ENCODE measurements at regions not wholly inside any gene's neighbourhood (a gene's known extent, or its start where the extent isn't known, plus 50 kb on each side); places are given as distances from the start of the nearest gene placed in this dataset.
A peak's percentile ranks its signal among the peaks of the same experiment; 100 is the strongest.

DNA sequence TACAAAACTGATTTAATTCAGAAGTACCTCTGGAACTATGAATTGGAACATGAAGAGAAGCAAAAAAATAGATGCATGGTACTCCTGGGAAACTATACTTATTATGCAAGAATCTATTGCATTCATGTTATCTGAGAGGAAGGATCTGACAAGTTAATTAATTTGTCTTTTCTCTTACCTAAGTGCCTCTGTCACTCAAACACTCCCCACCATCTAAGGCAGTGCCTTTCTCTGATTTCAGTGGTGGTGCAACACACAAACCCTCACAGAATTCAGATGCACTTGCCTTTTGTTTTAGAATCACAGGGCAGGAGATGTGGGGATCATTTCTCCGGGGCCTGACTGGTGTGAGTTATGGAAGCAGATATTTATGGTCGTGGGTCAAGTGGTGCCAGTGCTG, 52.5 kb upstream of the C9orf72 start:
- DNase-seq: no peak

DNA sequence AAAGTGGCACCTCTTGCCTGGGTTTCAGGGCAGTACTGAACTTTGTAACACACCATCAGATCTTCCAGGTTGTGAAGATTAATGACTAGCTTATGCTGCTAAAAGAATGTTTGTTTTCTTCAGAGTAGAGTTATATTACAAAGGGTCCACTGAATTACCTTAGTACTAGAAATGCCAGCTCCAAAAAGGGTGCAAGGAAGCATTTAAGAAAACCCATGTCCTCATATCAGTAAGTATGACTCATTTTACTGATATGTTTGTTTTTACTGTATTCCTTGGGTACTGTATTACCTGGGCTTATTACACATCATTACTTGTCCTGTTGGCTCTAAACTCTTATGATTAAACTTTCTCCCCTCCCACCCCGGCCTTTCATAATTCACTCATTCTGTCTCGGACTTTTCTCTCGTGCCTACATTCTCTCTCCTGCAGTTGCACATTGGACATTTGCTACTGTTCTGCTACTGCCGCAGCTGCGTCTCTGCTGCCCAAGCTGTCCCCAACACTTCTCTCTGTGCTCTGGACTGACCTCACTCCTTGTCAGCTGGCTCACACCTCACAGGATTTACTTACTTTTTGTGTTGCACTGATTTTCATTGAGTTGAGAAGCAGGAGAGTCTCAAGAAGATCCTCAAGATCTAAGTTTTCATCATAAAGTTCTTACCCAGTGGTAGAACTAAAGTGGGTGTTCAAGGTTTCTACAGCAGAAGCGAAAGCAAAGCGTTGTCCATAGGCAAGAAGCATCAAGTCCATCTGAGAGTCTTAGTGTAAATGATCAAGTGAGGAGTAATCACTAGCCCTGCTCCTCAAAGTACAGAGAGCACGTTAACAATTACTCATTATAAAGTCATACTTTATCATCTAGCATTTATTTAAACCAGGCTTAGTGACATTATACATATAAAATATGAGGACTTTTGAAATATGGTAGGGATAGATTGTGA, 53.2 kb upstream of the C9orf72 start:
- DNase-seq: no peak

DNA sequence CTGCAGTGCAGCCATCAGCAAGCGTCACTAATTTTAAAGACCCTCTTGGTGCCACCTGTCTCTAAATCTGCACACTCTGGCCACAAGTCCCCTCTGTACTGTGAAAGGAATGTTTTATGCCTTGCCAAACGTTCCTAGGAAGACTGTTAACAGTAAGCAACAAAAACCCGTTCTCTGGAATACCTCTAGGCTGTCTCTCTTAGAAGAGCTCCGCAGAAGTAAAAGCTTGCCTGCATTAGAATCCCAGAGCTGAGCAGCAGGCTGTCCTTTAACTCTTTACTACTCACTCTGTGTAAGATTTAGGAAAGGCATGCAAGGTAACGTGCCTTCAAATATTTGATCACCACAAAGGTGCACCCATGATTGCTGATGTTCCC, 53.9 kb upstream of the C9orf72 start:
- DNase-seq: no peak

DNA sequence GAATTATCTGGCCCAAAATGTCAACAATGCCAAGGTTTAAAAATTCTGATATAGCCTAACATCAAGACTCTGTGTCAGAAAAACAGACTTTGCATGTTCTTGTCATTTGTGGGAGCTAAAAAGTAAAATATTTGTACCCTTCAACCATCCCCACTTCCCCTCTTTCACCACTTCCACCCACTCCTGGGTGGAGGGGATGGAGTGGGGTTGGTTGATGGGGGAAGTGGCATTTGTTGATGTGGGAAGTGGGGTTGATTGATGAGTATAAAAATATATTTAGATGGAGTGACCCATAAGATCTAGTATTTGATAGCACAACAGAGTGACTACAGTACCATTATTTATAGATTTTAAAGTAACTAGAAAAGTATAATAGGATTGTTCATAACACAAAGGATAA, 55.0 kb upstream of the C9orf72 start:
- DNase-seq: peak; percentile 13

DNA sequence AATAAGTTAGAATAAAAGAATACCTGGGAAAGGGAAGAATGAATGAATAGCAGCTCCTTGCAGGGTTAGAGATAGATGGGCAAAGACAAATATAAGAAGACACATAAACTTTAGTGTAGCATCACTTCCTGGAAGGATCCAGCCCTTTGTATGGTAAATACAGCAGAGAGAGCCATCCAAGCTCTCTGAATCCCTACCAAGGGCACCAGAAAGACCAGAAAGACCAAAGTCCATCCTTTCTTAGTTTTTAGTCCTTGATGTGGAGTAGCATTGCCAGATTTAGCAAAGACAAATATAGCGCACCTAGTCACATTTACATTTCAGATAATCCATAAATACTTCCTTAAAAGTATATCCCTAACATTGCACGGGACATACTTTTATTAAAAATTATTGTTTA, 56.1 kb upstream of the C9orf72 start:
- DNase-seq: no peak

DNA sequence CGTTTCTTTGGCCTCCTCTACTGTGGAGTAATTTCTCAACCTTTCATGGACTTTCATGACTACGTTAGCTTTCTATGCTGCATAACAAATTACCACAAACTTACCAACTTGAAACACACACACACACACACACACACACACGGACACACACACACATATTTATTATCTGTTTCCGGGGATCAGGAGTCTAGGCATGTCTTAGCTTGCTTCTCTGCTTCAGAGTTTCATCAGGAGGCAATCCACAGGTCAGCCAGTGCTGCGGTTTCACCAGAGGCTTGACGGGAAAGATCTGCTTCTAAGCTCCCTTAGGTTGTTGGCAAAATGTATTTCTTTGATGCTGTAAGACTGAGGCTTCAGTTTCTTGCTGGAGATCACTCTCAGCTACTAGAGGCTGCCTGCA, 59.0 kb upstream of the C9orf72 start:
- no peak for DNase-seq

DNA sequence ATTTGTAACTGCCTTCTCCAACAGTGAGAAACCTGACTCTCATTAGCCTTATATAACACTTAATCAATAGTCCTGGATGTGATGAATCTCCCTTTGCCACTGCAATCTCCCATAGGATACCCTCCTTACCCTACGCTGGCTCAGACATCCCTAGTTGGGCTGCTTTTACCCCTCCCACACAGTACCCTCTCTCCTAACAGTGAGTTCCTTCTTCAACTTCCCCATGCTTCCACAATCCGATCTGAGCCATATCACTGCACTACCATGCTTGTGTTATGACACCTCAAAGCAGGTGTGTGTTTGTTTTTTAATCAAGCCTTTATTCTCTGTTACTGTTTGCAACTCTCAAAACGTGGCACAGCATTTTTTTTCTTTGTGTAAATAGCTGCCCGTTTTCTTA, 60.5 kb upstream of the C9orf72 start:
- no peak for DNase-seq

DNA sequence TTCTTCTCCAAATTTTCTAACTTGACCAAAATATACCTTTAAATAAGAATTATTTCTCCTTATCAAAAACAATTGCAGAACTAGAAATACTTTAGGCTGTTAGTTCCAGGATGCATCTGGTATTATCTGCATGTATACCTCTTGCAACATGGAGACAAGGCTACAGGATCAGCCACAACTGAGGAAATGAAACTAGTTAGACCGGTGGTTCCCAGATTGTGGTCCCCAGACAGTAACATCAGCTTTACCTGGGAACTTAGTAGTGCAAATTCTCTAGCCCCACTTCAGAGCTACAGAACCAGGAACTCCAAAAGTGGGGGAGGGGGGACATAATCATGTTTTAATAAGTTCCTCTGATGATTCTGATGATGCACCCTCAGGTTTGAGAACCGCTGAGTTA, 61.6 kb upstream of the C9orf72 start:
- DNase-seq: peak; percentile 69

DNA sequence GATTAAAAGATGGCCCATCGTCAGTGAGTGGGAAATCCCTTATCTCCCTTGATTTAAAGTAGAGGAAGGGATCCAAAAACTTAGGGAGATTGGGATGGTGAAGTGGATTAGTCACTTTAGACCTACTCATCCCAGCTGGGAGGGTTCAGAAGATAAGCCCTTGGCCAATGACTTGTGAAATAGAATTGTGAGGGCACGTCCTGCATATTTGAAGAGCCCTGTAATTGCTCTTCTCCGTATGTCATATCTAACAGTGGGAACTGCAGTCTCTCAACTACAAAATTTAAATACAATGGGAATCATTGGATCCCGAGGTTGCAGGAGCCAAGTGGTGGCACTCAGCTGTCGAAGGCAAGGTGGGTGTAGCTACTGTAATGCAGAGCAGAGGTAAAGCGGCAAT, 65.4 kb upstream of the C9orf72 start:
- no peak for DNase-seq

DNA sequence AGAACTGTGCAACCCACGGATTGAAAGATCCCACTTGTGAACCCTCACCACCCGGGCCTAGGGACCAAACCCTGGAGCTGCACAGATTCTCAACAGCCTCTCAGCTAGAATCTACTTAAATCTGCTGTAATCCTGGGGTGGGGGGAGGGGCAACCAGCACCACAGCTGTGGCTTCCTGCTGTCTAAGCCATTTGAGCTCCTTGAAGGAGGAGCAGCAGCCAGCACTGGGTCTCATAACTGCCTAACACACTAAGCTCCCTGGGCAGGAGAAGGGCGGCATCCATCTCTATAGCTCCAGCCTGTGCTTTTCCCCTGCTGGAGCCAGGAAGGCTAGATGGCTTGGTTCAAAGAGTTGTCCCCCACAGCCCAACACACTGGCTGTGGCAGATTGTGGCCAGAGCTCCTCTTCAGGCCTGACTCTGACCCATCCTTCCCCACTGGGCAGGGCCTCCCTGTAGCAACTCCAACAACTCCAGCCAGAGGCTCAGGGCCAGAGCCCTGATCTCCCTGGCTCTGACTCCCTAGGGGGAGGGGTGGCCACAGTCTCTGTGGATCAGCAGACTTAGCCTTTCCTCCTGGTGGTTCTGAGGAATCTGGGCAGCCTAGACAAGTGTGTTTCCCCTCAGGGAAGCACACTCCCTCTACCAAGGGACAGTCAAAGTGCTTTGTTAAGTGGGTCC, 72.0 kb upstream of the C9orf72 start:
- DNase-seq: peak; percentile 46

DNA sequence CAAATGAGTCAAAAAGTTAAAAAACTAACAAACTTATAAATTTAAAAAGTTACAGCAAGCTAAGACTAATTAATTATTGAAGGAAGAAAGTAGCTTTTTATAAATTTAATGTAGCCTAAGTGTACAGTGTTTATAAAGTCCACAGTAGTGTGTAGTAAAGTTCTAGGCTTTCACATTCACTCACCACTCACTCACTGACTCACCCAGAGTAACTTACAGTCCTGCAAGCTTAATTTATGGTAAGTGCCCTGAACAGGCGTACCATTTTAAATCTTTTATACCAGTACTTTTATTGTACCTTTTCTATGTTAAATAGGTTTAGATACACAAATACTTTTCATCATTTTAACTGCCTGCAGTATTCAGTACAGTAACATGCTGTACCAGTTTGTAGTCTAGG, 80.0 kb upstream of the C9orf72 start:
- no peak for DNase-seq

DNA sequence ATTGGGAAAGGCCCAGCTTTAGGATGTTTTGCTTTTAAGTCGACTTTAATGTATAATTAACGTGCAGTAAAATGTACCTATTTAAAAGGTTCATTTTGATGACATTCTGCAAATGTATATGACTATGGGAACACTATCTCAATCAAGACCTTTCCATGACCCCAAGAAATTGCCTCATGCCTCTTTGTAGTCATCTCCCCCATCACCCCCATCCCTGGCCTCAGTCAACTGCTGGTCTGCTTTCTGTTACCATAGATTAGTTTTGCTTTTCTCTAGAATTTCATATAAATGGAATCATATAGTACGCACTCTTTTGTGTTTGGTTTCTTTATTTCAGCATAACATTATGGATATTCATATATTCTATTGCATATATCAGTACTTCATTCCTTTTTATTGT, 80.7 kb upstream of the C9orf72 start:
- DNase-seq: no peak

DNA sequence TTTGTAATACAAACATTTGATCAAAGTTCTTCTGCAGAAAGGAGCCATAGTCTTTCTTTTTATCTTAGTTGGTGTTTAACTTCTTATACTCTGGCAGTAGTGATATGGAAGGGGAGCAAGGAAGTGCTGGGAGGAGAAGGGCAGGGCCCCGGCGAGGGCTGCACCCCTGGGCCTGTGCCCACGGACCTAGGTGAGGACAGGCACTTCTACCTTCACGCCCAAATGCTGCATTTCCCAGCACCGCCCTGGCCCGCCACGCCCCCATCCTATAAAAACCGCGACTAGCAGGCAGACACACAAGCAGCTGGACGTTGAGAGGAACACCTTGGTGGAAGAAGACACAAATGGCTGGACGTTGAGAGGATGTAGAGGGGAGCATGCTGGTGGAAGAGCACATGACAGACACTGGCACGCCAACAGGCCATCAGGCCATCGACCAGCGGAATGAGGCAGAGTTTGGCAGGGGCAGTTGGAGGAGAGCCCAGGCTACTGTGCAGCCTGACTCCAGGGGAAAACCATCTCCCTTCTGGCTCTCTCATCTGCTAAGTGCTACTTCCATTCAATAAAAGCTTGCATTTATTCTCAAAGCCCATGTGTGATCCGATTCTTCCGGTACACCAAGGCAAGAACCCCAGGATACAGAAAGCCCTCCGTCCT, 81.5 kb upstream of the C9orf72 start:
- DNase-seq: no peak

DNA sequence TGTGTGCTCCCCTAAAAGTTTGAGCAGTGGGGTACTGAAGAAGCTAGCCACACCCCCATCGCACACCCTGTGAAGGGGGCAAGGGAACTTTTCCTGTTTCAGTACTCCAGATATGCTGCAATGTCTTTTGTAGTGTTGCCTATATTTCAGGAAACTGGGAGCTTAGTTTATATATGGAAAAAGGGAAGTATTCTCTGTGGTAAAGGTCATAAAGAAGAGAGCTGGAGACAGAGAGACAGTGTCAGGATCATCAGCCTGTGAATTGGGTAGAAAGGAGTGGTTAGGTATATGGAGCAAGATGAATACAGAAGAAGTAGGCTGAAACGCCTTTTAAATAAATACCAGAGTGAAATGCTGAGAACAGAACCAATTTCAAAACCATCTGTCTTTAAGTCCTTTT, 82.2 kb upstream of the C9orf72 start:
- no peak for DNase-seq

DNA sequence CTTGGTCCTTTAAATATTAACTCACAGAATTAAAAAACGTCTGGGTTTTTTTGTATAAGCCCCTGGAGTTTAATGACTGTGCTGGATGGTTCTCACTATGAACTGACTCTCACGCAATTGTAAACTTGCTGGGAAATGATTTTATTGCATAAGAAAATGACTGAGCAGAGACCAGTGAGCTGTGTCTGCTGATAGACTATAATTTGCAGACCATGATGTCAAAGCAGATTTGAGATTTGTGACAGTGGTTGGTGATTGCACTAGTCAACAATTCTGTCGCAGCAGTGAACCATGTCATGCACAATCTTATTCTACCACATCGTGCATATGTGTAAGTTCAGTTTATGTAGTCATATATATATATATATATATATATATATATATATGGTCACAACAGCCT, 85.7 kb upstream of the C9orf72 start:
- DNase-seq: no peak

DNA sequence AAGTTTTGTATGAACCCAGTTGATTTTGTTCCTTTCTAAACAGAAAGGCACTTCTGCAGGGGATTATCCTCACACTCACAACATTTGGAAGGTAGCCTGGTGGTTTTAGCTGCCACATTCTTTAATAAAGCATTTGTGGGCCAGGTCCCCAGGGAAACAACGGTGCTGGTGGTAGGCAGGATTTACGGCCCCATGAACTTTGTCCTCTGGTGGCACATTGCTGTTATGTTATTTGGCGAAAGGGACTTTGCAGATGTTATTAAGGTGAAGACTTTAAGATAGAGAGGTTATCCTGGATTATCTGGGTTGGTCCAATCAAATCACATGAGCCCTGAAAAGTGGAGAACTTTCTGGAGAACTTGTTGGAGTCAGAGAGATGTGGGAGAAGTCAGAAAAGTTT, 86.3 kb upstream of the C9orf72 start:
- no peak for DNase-seq

DNA sequence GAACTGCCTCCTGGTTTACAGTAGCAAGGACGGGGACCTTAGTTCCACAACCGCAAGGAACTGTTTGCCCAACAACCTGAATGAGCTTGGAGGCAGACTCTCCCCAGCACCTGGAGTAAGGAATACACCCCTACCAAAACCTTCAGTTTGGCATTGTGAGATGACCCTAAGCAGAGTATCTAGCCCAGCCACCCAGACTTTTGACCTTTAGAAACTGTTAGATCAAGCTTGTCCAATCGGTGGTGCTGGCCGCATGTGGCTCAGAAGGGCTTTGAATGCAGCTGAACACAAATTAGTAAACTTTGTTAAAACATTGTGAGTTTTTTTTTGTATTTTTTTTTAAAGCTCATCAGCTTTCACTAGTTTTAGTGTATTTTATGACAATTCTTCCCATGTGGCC, 86.9 kb upstream of the C9orf72 start:
- DNase-seq: no peak

DNA sequence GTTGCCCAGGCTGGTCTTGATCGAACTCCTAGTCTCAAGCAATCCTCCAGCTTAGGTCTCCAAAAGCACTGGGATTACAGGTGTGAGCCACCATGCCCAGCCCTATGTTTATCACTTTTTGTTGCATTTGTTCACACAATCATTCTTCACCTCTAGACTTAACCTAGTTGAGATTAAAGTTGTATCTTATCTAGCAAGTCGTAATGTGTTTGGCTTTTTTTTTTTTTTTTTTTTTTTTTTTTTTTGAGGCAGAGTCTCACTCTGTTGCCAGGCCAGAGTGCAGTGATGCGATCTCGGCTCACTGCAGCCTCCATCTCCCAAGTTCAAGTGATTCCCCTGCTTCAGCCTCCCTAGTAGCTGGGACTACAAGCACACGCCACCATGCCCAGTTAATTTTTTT, 90.2 kb upstream of the C9orf72 start:
- DNase-seq: no peak

DNA sequence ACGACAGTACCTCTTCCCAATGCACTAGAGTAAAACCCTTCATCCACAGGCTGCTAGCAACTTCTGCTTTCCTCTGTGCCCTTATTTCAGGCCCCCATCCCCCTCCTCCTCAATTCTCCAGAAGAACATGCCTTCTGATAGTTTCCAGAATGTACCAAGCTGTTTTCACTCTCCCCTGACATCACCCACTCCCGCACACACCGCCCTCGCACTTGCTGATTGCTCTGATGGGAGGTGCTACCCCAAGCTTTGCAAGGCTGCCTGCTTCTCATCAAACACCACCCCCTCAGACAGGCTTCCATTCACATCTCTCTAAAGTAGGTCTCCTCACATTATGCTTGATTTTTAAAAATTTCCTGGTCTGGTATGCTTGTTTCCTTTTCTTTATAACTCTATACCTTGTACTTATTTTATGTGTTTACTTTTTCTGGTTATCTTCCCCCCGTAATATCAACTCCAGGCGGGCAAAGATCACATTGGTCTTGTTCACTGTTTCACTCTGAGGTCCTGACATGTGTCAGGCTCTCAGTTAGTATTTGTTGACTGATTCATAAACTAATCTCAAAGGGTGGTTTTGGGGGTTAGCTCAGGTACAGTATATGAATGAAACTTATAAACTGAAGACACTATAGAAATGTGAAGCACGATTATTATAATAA, 91.0 kb upstream of the C9orf72 start:
- DNase-seq: no peak

DNA sequence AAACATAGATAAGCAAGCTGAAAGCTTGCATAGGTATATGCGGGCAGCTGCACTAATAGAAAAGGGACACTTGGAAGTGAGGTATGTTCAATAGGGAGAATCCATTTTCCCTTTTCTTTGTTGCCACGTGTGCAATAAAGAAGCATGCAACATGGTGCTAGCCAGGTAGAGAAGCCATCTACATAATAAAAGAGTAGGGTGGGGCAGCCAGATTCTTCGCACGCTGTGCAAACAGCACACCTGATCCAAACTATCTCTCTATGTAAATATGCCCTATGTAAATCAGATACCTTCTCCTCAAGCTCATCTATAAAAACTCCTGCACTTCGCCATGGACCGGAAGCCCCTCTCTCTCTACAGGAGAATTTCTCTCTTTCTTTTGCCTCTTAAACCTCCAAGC, 91.9 kb upstream of the C9orf72 start:
- no peak for DNase-seq

DNA sequence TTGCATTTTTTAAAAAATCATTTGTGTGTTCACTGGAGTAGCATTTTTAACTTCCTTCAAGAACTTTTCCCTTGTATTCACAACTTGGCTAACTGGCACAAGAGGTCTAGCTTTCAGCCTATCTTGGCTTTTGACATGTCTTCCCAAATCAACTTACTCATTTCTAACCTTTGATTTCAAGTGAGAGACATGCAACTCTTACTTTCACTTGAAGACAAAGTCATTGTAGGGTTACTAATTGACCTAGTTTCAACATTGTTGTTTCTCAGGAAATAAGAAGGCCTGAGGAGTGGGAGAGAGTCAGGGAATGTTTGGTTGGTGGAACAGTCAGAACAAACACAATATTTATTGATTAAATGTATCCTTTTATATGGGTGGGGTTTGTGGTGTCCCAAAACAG, 95.0 kb upstream of the C9orf72 start:
- no peak for DNase-seq

DNA sequence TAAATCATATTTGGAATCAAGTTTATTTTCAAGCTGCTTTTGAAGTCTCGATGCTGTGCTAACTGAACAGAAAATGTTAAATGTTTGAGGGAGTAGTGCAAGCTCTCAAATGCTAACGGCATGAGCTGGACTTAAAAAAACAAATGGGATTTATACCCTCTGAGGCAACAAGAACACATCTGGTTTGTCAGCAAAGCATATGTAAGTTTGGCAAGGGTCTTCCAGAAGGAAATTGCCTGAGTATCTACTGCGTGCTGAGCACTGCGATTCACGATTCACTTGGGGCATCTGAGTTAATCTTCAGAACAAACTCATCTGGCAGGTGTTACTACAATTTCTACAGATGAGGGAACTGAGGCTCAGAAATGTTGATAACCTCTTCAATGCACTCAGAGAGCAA, 98.4 kb upstream of the C9orf72 start:
- no peak for DNase-seq

DNA sequence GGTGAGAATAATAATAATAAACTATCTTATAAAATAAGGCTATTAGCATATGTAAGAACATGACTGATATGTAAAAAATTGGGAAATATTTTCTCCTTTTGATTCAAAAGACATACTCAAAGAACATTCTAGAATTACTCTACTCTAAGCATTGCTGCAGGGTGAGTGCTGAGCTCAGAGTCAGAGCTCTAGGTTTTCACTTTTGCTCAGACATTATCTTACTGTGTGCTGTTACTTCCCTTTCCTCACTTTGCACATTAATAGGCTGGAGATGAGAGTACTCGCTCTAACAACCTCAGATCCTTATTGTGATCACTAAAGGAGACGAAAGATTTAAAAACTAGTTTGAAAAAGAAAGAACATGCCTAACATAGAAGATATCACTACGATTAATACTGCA, 99.4 kb upstream of the C9orf72 start:
- DNase-seq: peak; percentile 21

DNA sequence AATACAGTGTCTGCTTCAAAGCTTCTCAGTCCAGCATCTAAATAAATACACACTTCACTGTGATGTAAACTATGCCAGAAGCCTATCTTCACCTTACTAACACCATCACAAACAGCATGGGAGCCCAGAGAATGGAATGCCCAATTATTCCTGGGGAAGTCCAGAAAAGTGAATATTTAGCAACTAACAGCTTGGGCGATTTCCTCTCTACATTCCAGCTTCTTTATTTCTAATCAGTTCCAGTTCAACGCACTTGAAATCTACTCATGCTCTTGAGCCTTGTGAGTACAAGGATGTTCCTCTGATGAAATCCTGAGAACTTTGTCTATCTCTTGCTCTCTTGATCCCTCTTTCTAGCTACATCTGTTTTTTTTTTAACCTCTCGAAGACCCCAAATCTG, 100.4 kb upstream of the C9orf72 start:
- DNase-seq: no peak
